Ovary (tissue), 7 donors: ENCODE measurements at regions not wholly inside any gene's neighbourhood (a gene's known extent, or its start where the extent isn't known, plus 50 kb on each side); places are given as distances from the start of the nearest gene placed in this dataset.

Experiments used
- DNase-seq, 5 donors: peaks; one replicate each; pipeline ENCODE4 v3.0.0-alpha.2; 2019 to 2020
- H3K27ac ChIP-seq, 2 donors: fragments of 200-600 bp; one replicate each; pipeline versions ENCODE4 v1.5.1 to v1.8.0; 2019 to 2022
- H3K27me3 ChIP-seq: fragments of 200-600 bp; one replicate; pipeline ENCODE4 v1.8.0; 2022
- H3K36me3 ChIP-seq: fragments of 200-600 bp; sonication (generic); one replicate; pipeline ENCODE4 v1.5.1; 2019
- H3K4me1 ChIP-seq: one replicate; pipeline ENCODE4 v1.8.1; 2013; ENCODE audit warnings: mild to moderate bottlenecking, moderate library complexity; ENCODE audit not compliant: insufficient read depth
- H3K4me3 ChIP-seq: fragments of 200-600 bp; sonication (generic); one replicate; pipeline ENCODE4 v1.5.1; 2017
- H3K9me3 ChIP-seq, 2 donors: fragments of 200-600 bp in 1 of 2; sonication (generic) in 1 of 2; one replicate each; pipeline versions ENCODE4 v1.5.1 to v1.8.1; 2013 to 2019; ENCODE audit warnings: mild to moderate bottlenecking in 1 of 2, moderate library complexity in 1 of 2
- CTCF ChIP-seq, 3 donors: fragments of 450-650 bp in 2 of 3; fragments of 200-600 bp in 1 of 3; IDR thresholded peaks; one replicate each; pipeline versions ENCODE4 v1.5.1 to v1.8.0; 2016 to 2022; ENCODE audit warnings: antibody characterized with exemption in 3 of 3, mild to moderate bottlenecking in 1 of 3
- EP300 ChIP-seq: sonication (generic); formaldehyde crosslinking; IDR thresholded peaks from one replicate; pipeline ENCODE4 v1.6.1; 2017; ENCODE audit warnings: antibody characterized with exemption
- POLR2A ChIP-seq: fragments of 450-650 bp; IDR thresholded peaks from one replicate; pipeline ENCODE4 v1.6.1; 2017; ENCODE audit warnings: antibody characterized with exemption, mild to moderate bottlenecking, moderate library complexity
- WGBS, 3 donors: extraction: QIAGEN DNeasy Blood & Tissue Kit in 1 of 3; methylation state at CpG; one replicate each; pipeline versions ENCODE4 v1.1.5 to v1.1.7; 2013 to 2017; 5-methylcytosine and 5-hydroxymethylcytosine counted together
- intact Hi-C, 4 donors: fragments of 100-400 bp; cut with DNase I; formaldehyde crosslinking; loops; one replicate each; pipeline versions ENCODE4 v1.11.0 to v1.15.1; 2022 to 2023
- donor health status: DM: no; HTN: no; CAD: no; lungs with moderate emphysema.
- donor health status: DM: no; HTN: no; CAD: no.
- donor health status: Bipolar disorder and iron deficiency.
- donor health status: DM: no; HTN: no; CAD: no.
- donor health status: DM: yes; HTN: yes; CAD: no.

- peak; percentile 22 to 59 (median 50) for DNase-seq
- WGBS, 3 donors, result 9 to 13% (median 12%) methylated on average over 6 of the region's 6 CpGs
- Histone ChIP-seq H3K9me3 (no peaks in the 10 kb centered on the region), H3K27ac (no peak overlapping the region), H3K4me1 (no peaks in the 10 kb centered on the region), H3K36me3 (no peaks in the 10 kb centered on the region), H3K4me3 (no peak overlapping the region), H3K27me3 (no peaks in the 10 kb centered on the region)
- intact Hi-C loops, result loop anchor here in 1 of 4 donors (10.0 kb wide), 1 partner anchor 372 kb away; no protein-coding TSS in a partner anchor
- TF ChIP-seq POLR2A, result no peak
- peak in 1 of 3 donors; percentile 41 for TF ChIP-seq CTCF (IDR thresholded peaks at IDR 0.05)
Observed at GRCh38 chr3:181176601-181177000, 187.1 kb upstream of the DNAJC19 start.

GRCh38 chr3:181174676-181175233 is 185.2 kb upstream of the DNAJC19 start:
- H3K4me3 ChIP-seq, result no peak overlapping the region
- H3K36me3 ChIP-seq, result no peaks in the 10 kb centered on the region
- DNase-seq, result no peak
- 55 to 62% (median 61%) methylated on average over 4 of the region's 4 CpGs for whole genome bisulfite sequencing, 3 donors
- no peaks in the 10 kb centered on the region for H3K9me3 ChIP-seq
- no peaks in the 10 kb centered on the region for H3K4me1 ChIP-seq
- intact Hi-C loops, result loop anchor here in 1 of 4 donors (10.0 kb wide), 1 partner anchor 370 kb away; no protein-coding TSS in a partner anchor
- no peak overlapping the region for H3K27ac ChIP-seq
- no peaks in the 10 kb centered on the region for H3K27me3 ChIP-seq
- TF ChIP-seq POLR2A, result no peak
- TF ChIP-seq CTCF (IDR thresholded peaks at IDR 0.05), result no peak
- no peak for TF ChIP-seq EP300

GRCh38 chr3:181174022-181174421 is 184.5 kb upstream of the DNAJC19 start:
- TF ChIP-seq EP300, result no peak
- no peak for TF ChIP-seq CTCF (IDR thresholded peaks at IDR 0.05)
- WGBS, 3 donors, result 80 to 84% (median 80%) methylated on average over 2 of the region's 2 CpGs
- no peak for DNase-seq
- Histone ChIP-seq H3K27me3 (no peaks in the 10 kb centered on the region), H3K36me3 (no peaks in the 10 kb centered on the region), H3K4me1 (no peaks in the 10 kb centered on the region), H3K4me3 (no peak overlapping the region), H3K9me3 (no peaks in the 10 kb centered on the region), H3K27ac (no peak overlapping the region)
- intact Hi-C loops, result loop anchor here in 1 of 4 donors (10.0 kb wide), 1 partner anchor 369 kb away; no protein-coding TSS in a partner anchor

GRCh38 chr3:181173227-181173626 is 183.7 kb upstream of the DNAJC19 start:
- TF ChIP-seq EP300, result no peak
- TF ChIP-seq POLR2A, result no peak
- TF ChIP-seq CTCF (IDR thresholded peaks at IDR 0.05), result no peak
- Histone ChIP-seq H3K4me1 (no peaks in the 10 kb centered on the region), H3K27me3 (no peaks in the 10 kb centered on the region), H3K9me3 (no peaks in the 10 kb centered on the region), H3K4me3 (no peak overlapping the region), H3K27ac (no peak overlapping the region), H3K36me3 (no peaks in the 10 kb centered on the region)
- intact Hi-C loops, result loop anchor here in 1 of 4 donors (10.0 kb wide), 1 partner anchor 368 kb away; no protein-coding TSS in a partner anchor
- no peak for DNase-seq
- 54 to 65% (median 59%) methylated on average over 5 of the region's 5 CpGs for WGBS, 3 donors
